OCI-LY7 (cell line): ENCODE measurements at regions not wholly inside any gene's neighbourhood (a gene's known extent, or its start where the extent isn't known, plus 50 kb on each side); places are given as distances from the start of the nearest gene placed in this dataset.
"Not testable (repeated sequence)": the region's sequence is repeated elsewhere in the genome, so short reads cannot be mapped to it uniquely, and the experiment has no call there.

Experiments
- BruUV-seq: library from RNA; stranded (reverse); fragments of 400-500 nt; replicated peaks from 2 replicates; lab custom pipeline; 2021; lab: Mats Ljungman, UMichigan
- CTCF ChIA-PET: fragments of 300-600 bp; sonication (Branson Sonifier 250); formaldehyde crosslinking; loops from one replicate; lab custom pipeline; 2022; ENCODE audit warnings: antibody characterized with exemption; ENCODE audit not compliant: unreplicated experiment; lab: Charles Lee
- POLR2A ChIA-PET: fragments of 300-600 bp; sonication (Branson Sonifier 250); formaldehyde crosslinking; loops from one replicate; lab custom pipeline; 2022; ENCODE audit warnings: antibody characterized with exemption; lab: Charles Lee
- DNase-seq: peaks from one replicate; pipeline ENCODE4 v3.0.0-alpha.2; 2015; ENCODE audit warnings: low spot score
- H2AFZ ChIP-seq: fragments of 200-600 bp; sonication (generic), shearing (Covaris generic); 2 replicates; pipeline ENCODE4 v1.6.1; 2014; ENCODE audit warnings: mild to moderate bottlenecking, antibody characterized with exemption, low read length, moderate library complexity
- H3K27ac ChIP-seq: fragments of 200-600 bp; sonication (generic); 2 replicates; pipeline ENCODE4 v1.5.1; 2014; ENCODE audit warnings: mixed run types, low read depth, mild to moderate bottlenecking, moderate library complexity, low read length, inconsistent platforms; ENCODE audit not compliant: poor library complexity, severe bottlenecking
- H3K36me3 ChIP-seq: fragments of 200-600 bp; sonication (generic); 2 replicates; pipeline ENCODE4 v1.6.1; 2014; ENCODE audit warnings: mild to moderate bottlenecking, antibody characterized with exemption, low read length, moderate library complexity, mixed read lengths; ENCODE audit not compliant: insufficient read depth
- H3K4me1 ChIP-seq: fragments of 200-600 bp; sonication (generic); 2 replicates; pipeline ENCODE4 v1.5.1; 2014; ENCODE audit warnings: mild to moderate bottlenecking, low read length; ENCODE audit not compliant: insufficient read depth, poor library complexity, severe bottlenecking
- H3K4me2 ChIP-seq: fragments of 200-600 bp; sonication (generic); 2 replicates; pipeline ENCODE4 v1.6.1; 2014; ENCODE audit warnings: mild to moderate bottlenecking, low read length
- H3K4me3 ChIP-seq: fragments of 200-600 bp; sonication (generic); 2 replicates; pipeline ENCODE4 v1.5.1; 2014; ENCODE audit warnings: mild to moderate bottlenecking, low read depth, low read length; ENCODE audit not compliant: poor library complexity, severe bottlenecking
- H3K79me2 ChIP-seq: fragments of 200-600 bp; sonication (generic); 2 replicates; pipeline ENCODE4 v1.6.1; 2016; ENCODE audit warnings: low read depth, mild to moderate bottlenecking, low read length, moderate library complexity, mixed read lengths; ENCODE audit not compliant: insufficient read depth
- H3K9me2 ChIP-seq: fragments of 200-600 bp; sonication (generic); 2 replicates; pipeline ENCODE4 v1.6.1; 2016; ENCODE audit warnings: mild to moderate bottlenecking, low read length, mixed read lengths; ENCODE audit not compliant: insufficient read depth
- H3K9me3 ChIP-seq: fragments of 200-600 bp; sonication (generic); 2 replicates; pipeline ENCODE4 v1.6.1; 2014; ENCODE audit warnings: mild to moderate bottlenecking, mixed run types, low read length, mixed read lengths
- H4K20me1 ChIP-seq: fragments of 200-600 bp; sonication (generic); 2 replicates; pipeline ENCODE4 v1.6.1; 2014; ENCODE audit warnings: mild to moderate bottlenecking, antibody characterized with exemption, low read length, moderate library complexity, mixed read lengths; ENCODE audit not compliant: insufficient read depth
- CTCF ChIP-seq: fragments of 200-600 bp; sonication (generic); conservative IDR thresholded peaks from 2 replicates; pipeline ENCODE4 v1.5.1; 2014; ENCODE audit warnings: mild to moderate bottlenecking, antibody characterized with exemption, low read length, moderate library complexity, mixed read lengths
- EZH2phosphoT487 ChIP-seq: fragments of 200-600 bp; sonication (generic); IDR thresholded peaks from 2 replicates; pipeline ENCODE4 v1.6.1; 2018; ENCODE audit warnings: low read depth, borderline replicate concordance, mild to moderate bottlenecking, mixed run types, antibody characterized with exemption, low read length, moderate library complexity, mixed read lengths
- intact Hi-C: fragments of 100-400 bp; cut with micrococcal nuclease; formaldehyde crosslinking; loops from one replicate; pipeline ENCODE4 v1.10.0; 2022; ENCODE audit not compliant: unreplicated experiment

GRCh38 chr2:16750175-16750924, 84.7 kb upstream of the CYRIA start:
- H3K4me1 ChIP-seq: no peaks in the 10 kb centered on the region
- intact Hi-C loops: loop anchor here (10.0 kb wide), 1 partner anchor 1116 kb away; no protein-coding TSS in a partner anchor
- ChIA-PET CTCF (no interaction called here), POLR2A (no interaction called here)
- TF ChIP-seq EZH2phosphoT487 (no peak), CTCF (no peak)
- DNase-seq: no peak
- H4K20me1 ChIP-seq: no peaks in the 10 kb centered on the region
- H2AFZ ChIP-seq: no peak overlapping the region
- H3K27ac ChIP-seq: no peak overlapping the region
- no peaks in the 10 kb centered on the region for H3K36me3 ChIP-seq
- no peak overlapping the region for H3K4me3 ChIP-seq
- no TSS peak for BruUV-seq
- no peaks in the 10 kb centered on the region for H3K79me2 ChIP-seq
- no peak overlapping the region for H3K4me2 ChIP-seq
- no peaks in the 10 kb centered on the region for H3K9me2 ChIP-seq
- H3K9me3 ChIP-seq: no peaks in the 10 kb centered on the region

- H3K9me2 ChIP-seq, H3K27ac ChIP-seq, BruUV-seq, DNase-seq, H3K36me3 ChIP-seq, H4K20me1 ChIP-seq, H3K4me2 ChIP-seq, H3K4me1 ChIP-seq, intact Hi-C loops, H3K79me2 ChIP-seq, H2AFZ ChIP-seq, CTCF ChIA-PET, H3K4me3 ChIP-seq, H3K9me3 ChIP-seq: not testable (repeated sequence)
- POLR2A ChIA-PET: interaction anchor here (0.6 kb wide), 1 partner anchor 27 kb away, joined by 3 read pairs; no protein-coding TSS in a partner anchor
These were observed 83.1 kb upstream of the CYRIA start for GRCh38 chr2:16748511-16749266.

GRCh38 chr2:16747689-16748088, 82.1 kb upstream of the CYRIA start:
- DNase-seq: no peak

More at GRCh38 chr2:16747689-16748088, 82.1 kb upstream of the CYRIA start:
- ChIA-PET POLR2A (no interaction called here), CTCF (no interaction called here)
- Histone ChIP-seq H3K9me3 (no peaks in the 10 kb centered on the region), H3K4me2 (no peak overlapping the region), H3K4me3 (no peak overlapping the region), H2AFZ (no peak overlapping the region), H3K79me2 (no peaks in the 10 kb centered on the region), H3K36me3 (no peaks in the 10 kb centered on the region), H3K9me2 (no peaks in the 10 kb centered on the region), H4K20me1 (no peaks in the 10 kb centered on the region), H3K4me1 (no peaks in the 10 kb centered on the region), H3K27ac (no peak overlapping the region)
- intact Hi-C loops: no loop called here
- BruUV-seq: no TSS peak
- TF ChIP-seq EZH2phosphoT487 (no peak), CTCF (no peak)
